GM23338 (cell line): ENCODE measurements at regions not wholly inside any gene's neighbourhood (a gene's known extent, or its start where the extent isn't known, plus 50 kb on each side); places are given as distances from the start of the nearest gene placed in this dataset.
"Not testable (repeated sequence)": the region's sequence is repeated elsewhere in the genome, so short reads cannot be mapped to it uniquely, and the experiment has no call there.

Experiments
- ATAC-seq: fragments of 200-7000 bp; cut with Tn5 transposase; 3 replicates; pipeline ENCODE4 v1.9.1; 2020
- DNase-seq: peaks from one replicate; pipeline ENCODE4 v3.0.0-alpha.2; 2015; ENCODE audit warnings: low spot score
- H2AFZ ChIP-seq: fragments of 200-600 bp; sonication (generic); 2 replicates; pipeline ENCODE4 v1.8.0; 2016; ENCODE audit warnings: antibody characterized with exemption, mild to moderate bottlenecking, moderate library complexity
- H3F3A ChIP-seq: fragments of 200-600 bp; sonication (generic); replicated peaks from 2 replicates; pipeline ENCODE4 v1.8.0; 2017; ENCODE audit warnings: antibody characterized with exemption, mixed run types, low read depth
- H3K27ac ChIP-seq: fragments of 200-600 bp; sonication (generic); 2 replicates; pipeline ENCODE4 v1.6.1; 2016; ENCODE audit warnings: low read depth
- H3K27me3 ChIP-seq: fragments of 200-600 bp; sonication (generic); 2 replicates; pipeline ENCODE4 v1.8.0; 2016; ENCODE audit warnings: mild to moderate bottlenecking, mixed run types, moderate library complexity; ENCODE audit not compliant: insufficient read depth
- H3K36me3 ChIP-seq: fragments of 200-600 bp; sonication (generic); 2 replicates; pipeline ENCODE4 v1.8.0; 2016; ENCODE audit warnings: mild to moderate bottlenecking; ENCODE audit not compliant: insufficient read depth
- H3K4me1 ChIP-seq: fragments of 200-600 bp; sonication (generic); 2 replicates; pipeline ENCODE4 v1.8.0; 2016; ENCODE audit warnings: mild to moderate bottlenecking, moderate library complexity; ENCODE audit not compliant: insufficient read depth
- H3K4me2 ChIP-seq: fragments of 200-600 bp; sonication (generic); 2 replicates; pipeline ENCODE4 v1.7.1; 2017; ENCODE audit warnings: mixed run types
- H3K4me3 ChIP-seq: fragments of 200-600 bp; sonication (generic); 2 replicates; pipeline ENCODE4 v1.6.1; 2016; ENCODE audit warnings: mixed run types
- H3K79me2 ChIP-seq: fragments of 200-600 bp; sonication (generic); replicated peaks from 2 replicates; pipeline ENCODE4 v1.8.0; 2017; ENCODE audit warnings: mild to moderate bottlenecking; ENCODE audit not compliant: insufficient read depth
- H3K9me2 ChIP-seq: fragments of 200-600 bp; sonication (generic); 2 replicates; pipeline ENCODE4 v1.8.0; 2017; ENCODE audit not compliant: insufficient read depth
- H4K20me1 ChIP-seq: fragments of 200-600 bp; sonication (generic); replicated peaks from 2 replicates; pipeline ENCODE4 v1.8.0; 2017; ENCODE audit warnings: mild to moderate bottlenecking; ENCODE audit not compliant: insufficient read depth
- H3K27ac Mint-ChIP-seq: 2 replicates; pipeline ENCODE4 v1.8.0; 2020; ENCODE audit warnings: inconsistent platforms, mild to moderate bottlenecking, moderate library complexity, mixed read lengths
- H3K27me3 Mint-ChIP-seq: 3 replicates; pipeline ENCODE4 v1.8.0; 2022; ENCODE audit warnings: low read depth, mild to moderate bottlenecking, moderate library complexity, mixed read lengths, inconsistent platforms; ENCODE audit not compliant: insufficient read depth, poor library complexity
- H3K36me3 Mint-ChIP-seq: 3 replicates; pipeline ENCODE4 v1.8.0; 2021; ENCODE audit warnings: low read depth, mild to moderate bottlenecking, inconsistent platforms, moderate library complexity, mixed read lengths
- H3K4me1 Mint-ChIP-seq: 3 replicates; pipeline ENCODE4 v1.8.0; 2020; ENCODE audit warnings: mild to moderate bottlenecking, inconsistent platforms, mixed read lengths
- H3K4me3 Mint-ChIP-seq: 3 replicates; pipeline ENCODE4 v1.8.0; 2021; ENCODE audit warnings: moderate library complexity, mild to moderate bottlenecking, inconsistent platforms, mixed read lengths
- H3K9me3 Mint-ChIP-seq: 3 replicates; pipeline ENCODE4 v1.8.0; 2020; ENCODE audit warnings: moderate library complexity, mild to moderate bottlenecking, inconsistent platforms, mixed read lengths
- CREB1 ChIP-seq: fragments of 250-450 bp; sonication (Bioruptor Pico); IDR thresholded peaks from 2 replicates; pipeline ENCODE4 v1.5.0; 2020; ENCODE audit warnings: low read depth, mild to moderate bottlenecking, moderate library complexity
- ETS1 ChIP-seq: IDR thresholded peaks from 2 replicates; pipeline ENCODE4 v1.6.1; 2016; ENCODE audit warnings: antibody characterized with exemption
- EZH2 ChIP-seq: fragments of 200-600 bp; sonication (generic); IDR thresholded peaks from one replicate; pipeline ENCODE4 v1.8.0; 2017; ENCODE audit warnings: antibody characterized with exemption, mild to moderate bottlenecking, low read depth; ENCODE audit not compliant: unreplicated experiment
- EZH2phosphoT487 ChIP-seq: fragments of 200-600 bp; sonication (generic); IDR thresholded peaks from one replicate; pipeline ENCODE4 v1.8.1; 2018; ENCODE audit warnings: antibody characterized with exemption; ENCODE audit not compliant: unreplicated experiment
- NANOG ChIP-seq: IDR thresholded peaks from 2 replicates; pipeline ENCODE4 v1.6.1; 2016; ENCODE audit warnings: antibody characterized with exemption, borderline replicate concordance
- POLR2AphosphoS5 ChIP-seq: IDR thresholded peaks from 2 replicates; pipeline ENCODE4 v1.6.1; 2016; ENCODE audit warnings: antibody characterized with exemption, low read depth
- STAT1 ChIP-seq: IDR thresholded peaks from one replicate; pipeline ENCODE4 v1.6.1; 2016; ENCODE audit warnings: antibody characterized with exemption; ENCODE audit not compliant: unreplicated experiment
- ZNF114 ChIP-seq: fragments of 250-450 bp; sonication (Bioruptor Pico); IDR thresholded peaks from 2 replicates; pipeline ENCODE4 v1.5.0; 2020; ENCODE audit warnings: mild to moderate bottlenecking, moderate library complexity
- ZNF331 ChIP-seq: fragments of 250-450 bp; sonication (Bioruptor Pico); IDR thresholded peaks from 2 replicates; pipeline ENCODE4 v1.5.0; 2020; ENCODE audit warnings: low read depth, mild to moderate bottlenecking, moderate library complexity
- TF ChIP-seq, protein P1 (sequence below): IDR thresholded peaks from one replicate; pipeline ENCODE4 v1.6.1; 2018; ENCODE audit warnings: antibody characterized with exemption; ENCODE audit not compliant: unreplicated experiment
- TF ChIP-seq, protein P2 (sequence below): fragments of 250-450 bp; sonication (Bioruptor Pico); IDR thresholded peaks from 2 replicates; pipeline ENCODE4 v1.5.0; 2020; ENCODE audit warnings: mild to moderate bottlenecking, moderate library complexity

DNA sequence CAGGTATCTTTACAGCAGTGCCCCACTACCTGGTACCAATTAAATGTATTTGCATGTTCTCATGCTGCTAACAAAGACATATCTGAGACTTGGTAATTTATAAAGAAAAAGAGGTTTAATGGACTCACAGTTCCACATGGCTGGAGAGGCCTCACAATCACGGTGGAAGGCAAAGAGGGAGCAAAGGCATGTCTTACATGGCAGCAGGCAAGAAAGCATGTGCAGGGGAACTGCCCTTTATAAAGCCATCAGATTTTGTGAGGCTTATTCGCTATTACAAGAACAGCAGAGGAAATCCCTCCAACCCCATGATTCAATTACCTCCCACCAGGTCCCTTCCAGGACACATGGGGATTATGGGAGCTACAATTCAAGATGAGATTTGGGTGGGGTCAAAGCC is 512.1 kb upstream of the ADGRB3 start:
- Mint-ChIP-seq H3K9me3 (peaks cover 26% of the 10 kb centered on the region), H3K36me3 (peaks cover 23% of the 10 kb centered on the region)
- H3K79me2 ChIP-seq, H3K4me1 ChIP-seq, H4K20me1 ChIP-seq, H3K4me3 Mint-ChIP-seq, H3K36me3 ChIP-seq, H3K9me2 ChIP-seq, H3F3A ChIP-seq, H3K27me3 Mint-ChIP-seq, H3K4me3 ChIP-seq, H3K4me2 ChIP-seq, DNase-seq, H2AFZ ChIP-seq, H3K27me3 ChIP-seq, H3K27ac ChIP-seq, H3K27ac Mint-ChIP-seq, ATAC-seq, H3K4me1 Mint-ChIP-seq: not testable (repeated sequence)

DNA sequence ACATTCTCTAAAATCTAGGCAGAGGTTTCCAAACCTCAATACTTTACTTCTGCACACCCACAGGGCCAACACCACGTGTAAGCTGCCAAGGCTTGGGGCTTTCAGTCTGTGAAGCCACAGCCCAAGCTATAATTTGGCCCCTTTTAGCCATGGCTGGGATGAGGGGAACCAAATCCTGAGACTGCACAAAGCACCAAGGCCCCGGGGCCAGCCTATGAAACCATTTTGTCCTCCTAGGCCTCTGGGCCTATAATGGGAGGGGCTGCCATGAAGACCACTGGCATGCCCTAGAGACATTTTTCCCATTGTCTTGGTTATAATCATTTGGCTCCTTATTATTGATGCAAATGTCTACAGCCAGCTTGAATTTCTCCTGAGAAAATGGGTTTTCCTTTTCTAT is 513.0 kb upstream of the ADGRB3 start:
- no peak overlapping the region for H3K4me3 Mint-ChIP-seq
- H3K9me3 Mint-ChIP-seq = peaks cover 26% of the 10 kb centered on the region
- no peaks in the 10 kb centered on the region for H3K79me2 ChIP-seq
- 0 out of 2 replicates have a peak, but pooled peaks cover 4% of the 10 kb centered on the region for H3K9me2 ChIP-seq
- no peak overlapping the region for H3K4me3 ChIP-seq
- peaks cover 6% of the 10 kb centered on the region for H3K36me3 ChIP-seq
- no peaks in the 10 kb centered on the region for H3K4me1 ChIP-seq
- no peaks in the 10 kb centered on the region for H3F3A ChIP-seq
- H3K36me3 Mint-ChIP-seq = peaks cover 23% of the 10 kb centered on the region
- H3K27ac ChIP-seq = no peak overlapping the region
- H4K20me1 ChIP-seq = no peaks in the 10 kb centered on the region
- no peaks in the 10 kb centered on the region for H3K4me1 Mint-ChIP-seq
- no peak overlapping the region for H3K4me2 ChIP-seq
- DNase-seq (peak; percentile 12), ATAC-seq (no peak)
- no peak overlapping the region for H2AFZ ChIP-seq
- no peak overlapping the region for H3K27ac Mint-ChIP-seq
- H3K27me3 Mint-ChIP-seq = no peaks in the 10 kb centered on the region
- no peaks in the 10 kb centered on the region for H3K27me3 ChIP-seq
- TF ChIP-seq EZH2phosphoT487 (no peak), ZNF114 (CRISPR knock-in tag) (no peak), ETS1 (no peak), POLR2AphosphoS5 (no peak), EZH2 (no peak), STAT1 (no peak), CREB1 (no peak), ZNF331 (CRISPR knock-in tag) (no peak), NANOG (no peak)
- TF ChIP-seq, protein P1, sequence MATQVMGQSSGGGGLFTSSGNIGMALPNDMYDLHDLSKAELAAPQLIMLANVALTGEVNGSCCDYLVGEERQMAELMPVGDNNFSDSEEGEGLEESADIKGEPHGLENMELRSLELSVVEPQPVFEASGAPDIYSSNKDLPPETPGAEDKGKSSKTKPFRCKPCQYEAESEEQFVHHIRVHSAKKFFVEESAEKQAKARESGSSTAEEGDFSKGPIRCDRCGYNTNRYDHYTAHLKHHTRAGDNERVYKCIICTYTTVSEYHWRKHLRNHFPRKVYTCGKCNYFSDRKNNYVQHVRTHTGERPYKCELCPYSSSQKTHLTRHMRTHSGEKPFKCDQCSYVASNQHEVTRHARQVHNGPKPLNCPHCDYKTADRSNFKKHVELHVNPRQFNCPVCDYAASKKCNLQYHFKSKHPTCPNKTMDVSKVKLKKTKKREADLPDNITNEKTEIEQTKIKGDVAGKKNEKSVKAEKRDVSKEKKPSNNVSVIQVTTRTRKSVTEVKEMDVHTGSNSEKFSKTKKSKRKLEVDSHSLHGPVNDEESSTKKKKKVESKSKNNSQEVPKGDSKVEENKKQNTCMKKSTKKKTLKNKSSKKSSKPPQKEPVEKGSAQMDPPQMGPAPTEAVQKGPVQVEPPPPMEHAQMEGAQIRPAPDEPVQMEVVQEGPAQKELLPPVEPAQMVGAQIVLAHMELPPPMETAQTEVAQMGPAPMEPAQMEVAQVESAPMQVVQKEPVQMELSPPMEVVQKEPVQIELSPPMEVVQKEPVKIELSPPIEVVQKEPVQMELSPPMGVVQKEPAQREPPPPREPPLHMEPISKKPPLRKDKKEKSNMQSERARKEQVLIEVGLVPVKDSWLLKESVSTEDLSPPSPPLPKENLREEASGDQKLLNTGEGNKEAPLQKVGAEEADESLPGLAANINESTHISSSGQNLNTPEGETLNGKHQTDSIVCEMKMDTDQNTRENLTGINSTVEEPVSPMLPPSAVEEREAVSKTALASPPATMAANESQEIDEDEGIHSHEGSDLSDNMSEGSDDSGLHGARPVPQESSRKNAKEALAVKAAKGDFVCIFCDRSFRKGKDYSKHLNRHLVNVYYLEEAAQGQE = no peak
- TF ChIP-seq, protein P2, sequence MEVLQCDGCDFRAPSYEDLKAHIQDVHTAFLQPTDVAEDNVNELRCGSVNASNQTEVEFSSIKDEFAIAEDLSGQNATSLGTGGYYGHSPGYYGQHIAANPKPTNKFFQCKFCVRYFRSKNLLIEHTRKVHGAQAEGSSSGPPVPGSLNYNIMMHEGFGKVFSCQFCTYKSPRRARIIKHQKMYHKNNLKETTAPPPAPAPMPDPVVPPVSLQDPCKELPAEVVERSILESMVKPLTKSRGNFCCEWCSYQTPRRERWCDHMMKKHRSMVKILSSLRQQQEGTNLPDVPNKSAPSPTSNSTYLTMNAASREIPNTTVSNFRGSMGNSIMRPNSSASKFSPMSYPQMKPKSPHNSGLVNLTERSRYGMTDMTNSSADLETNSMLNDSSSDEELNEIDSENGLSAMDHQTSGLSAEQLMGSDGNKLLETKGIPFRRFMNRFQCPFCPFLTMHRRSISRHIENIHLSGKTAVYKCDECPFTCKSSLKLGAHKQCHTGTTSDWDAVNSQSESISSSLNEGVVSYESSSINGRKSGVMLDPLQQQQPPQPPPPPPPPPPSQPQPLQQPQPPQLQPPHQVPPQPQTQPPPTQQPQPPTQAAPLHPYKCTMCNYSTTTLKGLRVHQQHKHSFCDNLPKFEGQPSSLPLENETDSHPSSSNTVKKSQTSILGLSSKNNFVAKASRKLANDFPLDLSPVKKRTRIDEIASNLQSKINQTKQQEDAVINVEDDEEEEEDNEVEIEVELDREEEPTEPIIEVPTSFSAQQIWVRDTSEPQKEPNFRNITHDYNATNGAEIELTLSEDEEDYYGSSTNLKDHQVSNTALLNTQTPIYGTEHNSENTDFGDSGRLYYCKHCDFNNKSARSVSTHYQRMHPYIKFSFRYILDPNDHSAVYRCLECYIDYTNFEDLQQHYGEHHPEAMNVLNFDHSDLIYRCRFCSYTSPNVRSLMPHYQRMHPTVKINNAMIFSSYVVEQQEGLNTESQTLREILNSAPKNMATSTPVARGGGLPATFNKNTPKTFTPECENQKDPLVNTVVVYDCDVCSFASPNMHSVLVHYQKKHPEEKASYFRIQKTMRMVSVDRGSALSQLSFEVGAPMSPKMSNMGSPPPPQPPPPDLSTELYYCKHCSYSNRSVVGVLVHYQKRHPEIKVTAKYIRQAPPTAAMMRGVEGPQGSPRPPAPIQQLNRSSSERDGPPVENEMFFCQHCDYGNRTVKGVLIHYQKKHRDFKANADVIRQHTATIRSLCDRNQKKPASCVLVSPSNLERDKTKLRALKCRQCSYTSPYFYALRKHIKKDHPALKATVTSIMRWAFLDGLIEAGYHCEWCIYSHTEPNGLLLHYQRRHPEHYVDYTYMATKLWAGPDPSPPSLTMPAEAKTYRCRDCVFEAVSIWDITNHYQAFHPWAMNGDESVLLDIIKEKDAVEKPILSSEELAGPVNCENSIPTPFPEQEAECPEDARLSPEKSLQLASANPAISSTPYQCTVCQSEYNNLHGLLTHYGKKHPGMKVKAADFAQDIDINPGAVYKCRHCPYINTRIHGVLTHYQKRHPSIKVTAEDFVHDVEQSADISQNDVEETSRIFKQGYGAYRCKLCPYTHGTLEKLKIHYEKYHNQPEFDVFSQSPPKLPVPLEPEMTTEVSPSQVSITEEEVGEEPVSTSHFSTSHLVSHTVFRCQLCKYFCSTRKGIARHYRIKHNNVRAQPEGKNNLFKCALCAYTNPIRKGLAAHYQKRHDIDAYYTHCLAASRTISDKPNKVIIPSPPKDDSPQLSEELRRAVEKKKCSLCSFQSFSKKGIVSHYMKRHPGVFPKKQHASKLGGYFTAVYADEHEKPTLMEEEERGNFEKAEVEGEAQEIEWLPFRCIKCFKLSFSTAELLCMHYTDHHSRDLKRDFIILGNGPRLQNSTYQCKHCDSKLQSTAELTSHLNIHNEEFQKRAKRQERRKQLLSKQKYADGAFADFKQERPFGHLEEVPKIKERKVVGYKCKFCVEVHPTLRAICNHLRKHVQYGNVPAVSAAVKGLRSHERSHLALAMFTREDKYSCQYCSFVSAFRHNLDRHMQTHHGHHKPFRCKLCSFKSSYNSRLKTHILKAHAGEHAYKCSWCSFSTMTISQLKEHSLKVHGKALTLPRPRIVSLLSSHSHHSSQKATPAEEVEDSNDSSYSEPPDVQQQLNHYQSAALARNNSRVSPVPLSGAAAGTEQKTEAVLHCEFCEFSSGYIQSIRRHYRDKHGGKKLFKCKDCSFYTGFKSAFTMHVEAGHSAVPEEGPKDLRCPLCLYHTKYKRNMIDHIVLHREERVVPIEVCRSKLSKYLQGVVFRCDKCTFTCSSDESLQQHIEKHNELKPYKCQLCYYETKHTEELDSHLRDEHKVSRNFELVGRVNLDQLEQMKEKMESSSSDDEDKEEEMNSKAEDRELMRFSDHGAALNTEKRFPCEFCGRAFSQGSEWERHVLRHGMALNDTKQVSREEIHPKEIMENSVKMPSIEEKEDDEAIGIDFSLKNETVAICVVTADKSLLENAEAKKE (CRISPR knock-in tag) = no peak
